H9 (cell line): ENCODE measurements at regions not wholly inside any gene's neighbourhood (a gene's known extent, or its start where the extent isn't known, plus 50 kb on each side); places are given as distances from the start of the nearest gene placed in this dataset.

Source experiments
- DNase-seq: peaks from one replicate; pipeline ENCODE4 v3.0.0-alpha.2; 2017
- H2AFZ ChIP-seq: one replicate; pipeline ENCODE4 v1.6.1; 2013; ENCODE audit warnings: mild to moderate bottlenecking, low read length, control low read depth, moderate library complexity
- H2AK5ac ChIP-seq: 2 replicates; pipeline ENCODE4 v1.6.1; 2013; ENCODE audit warnings: low read length, control low read depth, mixed read lengths; ENCODE audit not compliant: insufficient read length
- H2BK120ac ChIP-seq: one replicate; pipeline ENCODE4 v1.6.1; 2013; ENCODE audit warnings: low read depth, mild to moderate bottlenecking, low read length, control low read depth, inconsistent platforms; ENCODE audit not compliant: poor library complexity, severe bottlenecking
- H2BK12ac ChIP-seq: 2 replicates; pipeline ENCODE4 v1.6.1; 2013; ENCODE audit warnings: low read length, control low read depth, mixed read lengths, low read depth; ENCODE audit not compliant: insufficient read length
- H2BK15ac ChIP-seq: 2 replicates; pipeline ENCODE4 v1.6.1; 2013; ENCODE audit warnings: low read depth, low read length, control low read depth
- H2BK20ac ChIP-seq: one replicate; pipeline ENCODE4 v1.6.1; 2013; ENCODE audit warnings: low read depth, mild to moderate bottlenecking, low read length, control low read depth, inconsistent platforms; ENCODE audit not compliant: poor library complexity, severe bottlenecking
- H2BK5ac ChIP-seq: 2 replicates; pipeline ENCODE4 v1.6.1; 2013; ENCODE audit warnings: low read length, control low read depth, mixed read lengths; ENCODE audit not compliant: insufficient read length
- H3K14ac ChIP-seq: 2 replicates; pipeline ENCODE4 v1.6.1; 2013; ENCODE audit warnings: low read length, control low read depth; ENCODE audit not compliant: insufficient read depth
- H3K18ac ChIP-seq: 2 replicates; pipeline ENCODE4 v1.6.1; 2013; ENCODE audit warnings: low read depth, mild to moderate bottlenecking, mixed read lengths, low read length, control low read depth; ENCODE audit not compliant: insufficient read length
- H3K23ac ChIP-seq: 2 replicates; pipeline ENCODE4 v1.6.1; 2013; ENCODE audit warnings: low read length, control low read depth, mixed read lengths, low read depth; ENCODE audit not compliant: insufficient read length
- H3K23me2 ChIP-seq: 2 replicates; pipeline ENCODE4 v1.6.1; 2013; ENCODE audit warnings: low read depth, mild to moderate bottlenecking, mixed read lengths, low read length, control low read depth; ENCODE audit not compliant: insufficient read length, poor library complexity, severe bottlenecking
- H3K27ac ChIP-seq: 2 replicates; pipeline ENCODE4 v1.5.1; 2013; ENCODE audit warnings: low read length, control low read depth, mixed read lengths, low read depth; ENCODE audit not compliant: insufficient read length
- H3K27me3 ChIP-seq: 2 replicates; pipeline ENCODE4 v1.6.1; 2013; ENCODE audit warnings: low read length, control low read depth, inconsistent platforms; ENCODE audit not compliant: insufficient read depth
- H3K4ac ChIP-seq: 2 replicates; pipeline ENCODE4 v1.6.1; 2013; ENCODE audit warnings: low read depth, mild to moderate bottlenecking, control low read depth, inconsistent platforms, low read length, moderate library complexity
- H3K4me1 ChIP-seq: 2 replicates; pipeline ENCODE4 v1.6.1; 2013; ENCODE audit warnings: low read length, control low read depth, inconsistent platforms; ENCODE audit not compliant: insufficient read depth
- H3K4me2 ChIP-seq: 2 replicates; pipeline ENCODE4 v1.6.1; 2013; ENCODE audit warnings: low read length, control low read depth, mixed read lengths; ENCODE audit not compliant: insufficient read length, insufficient read depth
- H3K56ac ChIP-seq: 2 replicates; pipeline ENCODE4 v1.6.1; 2013; ENCODE audit warnings: low read depth, mild to moderate bottlenecking, mixed read lengths, low read length, control low read depth; ENCODE audit not compliant: insufficient read length
- H3K79me1 ChIP-seq: 2 replicates; pipeline ENCODE4 v1.6.1; 2013; ENCODE audit warnings: low read depth, mild to moderate bottlenecking, moderate library complexity, low read length, control low read depth, inconsistent platforms; ENCODE audit not compliant: insufficient read depth, poor library complexity, severe bottlenecking
- H3K79me2 ChIP-seq: 2 replicates; pipeline ENCODE4 v1.6.1; 2013; ENCODE audit warnings: low read length, control low read depth, inconsistent platforms; ENCODE audit not compliant: insufficient read depth
- H3K9ac ChIP-seq: 2 replicates; pipeline ENCODE4 v1.6.1; 2013; ENCODE audit warnings: low read length, control low read depth, mixed read lengths; ENCODE audit not compliant: insufficient read length; ENCODE audit errors: extremely low read depth
- H3K9me3 ChIP-seq: one replicate; pipeline ENCODE4 v1.6.1; 2013; ENCODE audit warnings: low read depth, low read length, inconsistent platforms; ENCODE audit not compliant: control insufficient read depth
- H3T11ph ChIP-seq: one replicate; pipeline ENCODE4 v1.6.1; 2013; ENCODE audit warnings: mild to moderate bottlenecking, low read length, control low read depth, inconsistent platforms
- H4K20me1 ChIP-seq: one replicate; pipeline ENCODE4 v1.6.1; 2013; ENCODE audit not compliant: control insufficient read depth, insufficient read length, insufficient read depth
- H4K5ac ChIP-seq: 2 replicates; pipeline ENCODE4 v1.6.1; 2013; ENCODE audit warnings: low read depth, mild to moderate bottlenecking, mixed read lengths, low read length, control low read depth; ENCODE audit not compliant: insufficient read length
- H4K8ac ChIP-seq: replicated peaks from 2 replicates; pipeline ENCODE4 v1.6.1; 2013; ENCODE audit warnings: low read length, control low read depth, mixed read lengths, low read depth; ENCODE audit not compliant: insufficient read length
- H4K91ac ChIP-seq: 2 replicates; pipeline ENCODE4 v1.6.1; 2013; ENCODE audit warnings: low read depth, mild to moderate bottlenecking, moderate library complexity, mixed read lengths, low read length, control low read depth; ENCODE audit not compliant: insufficient read length
- H3K27ac Mint-ChIP-seq, 3 experiments: 2 replicates in 2 of 3; 3 replicates in 1 of 3; pipeline ENCODE4 v1.8.0; 2020 to 2021; ENCODE audit warnings: mixed read lengths in 3 of 3, mild to moderate bottlenecking in 1 of 3, moderate library complexity in 1 of 3
- H3K27me3 Mint-ChIP-seq: 2 replicates; pipeline ENCODE4 v1.8.0; 2021; ENCODE audit warnings: low read depth, mild to moderate bottlenecking, moderate library complexity, mixed read lengths
- H3K36me3 Mint-ChIP-seq, 3 experiments: 2 replicates in 2 of 3; 3 replicates in 1 of 3; pipeline ENCODE4 v1.8.0; 2020 to 2021; ENCODE audit warnings: low read depth in 3 of 3, mixed read lengths in 3 of 3; ENCODE audit not compliant: insufficient read depth in 1 of 3
- H3K4me1 Mint-ChIP-seq, 2 experiments: 2 replicates each; pipeline ENCODE4 v1.8.0; 2020; ENCODE audit warnings: mixed read lengths in 2 of 2
- H3K4me3 Mint-ChIP-seq, 2 experiments: 2 replicates in 1 of 2; 3 replicates in 1 of 2; pipeline ENCODE4 v1.8.0; 2020 to 2021; ENCODE audit warnings: mild to moderate bottlenecking in 2 of 2, mixed read lengths in 2 of 2, moderate library complexity in 1 of 2
- H3K9me3 Mint-ChIP-seq, 2 experiments: 2 replicates in 1 of 2; 3 replicates in 1 of 2; pipeline ENCODE4 v1.8.0; 2020; ENCODE audit warnings: mild to moderate bottlenecking in 2 of 2, mixed read lengths in 2 of 2, moderate library complexity in 1 of 2
- WGBS: extraction: QIAGEN DNeasy Blood & Tissue Kit; methylation state at CpG from one replicate; pipeline ENCODE4 v1.1.7; 2013; ENCODE audit warnings: missing lambda C conversion rate, low lambda C conversion rate, mixed read lengths; ENCODE audit not compliant: insufficient read length; ENCODE audit errors: extremely low coverage; 5-methylcytosine and 5-hydroxymethylcytosine counted together
- TF ChIP-seq, protein P1 (sequence below): fragments of 200-600 bp; sonication (generic); conservative IDR thresholded peaks from 3 replicates; pipeline ENCODE4 v1.8.0; 2021; ENCODE audit warnings: antibody characterized with exemption, mild to moderate bottlenecking

DNA sequence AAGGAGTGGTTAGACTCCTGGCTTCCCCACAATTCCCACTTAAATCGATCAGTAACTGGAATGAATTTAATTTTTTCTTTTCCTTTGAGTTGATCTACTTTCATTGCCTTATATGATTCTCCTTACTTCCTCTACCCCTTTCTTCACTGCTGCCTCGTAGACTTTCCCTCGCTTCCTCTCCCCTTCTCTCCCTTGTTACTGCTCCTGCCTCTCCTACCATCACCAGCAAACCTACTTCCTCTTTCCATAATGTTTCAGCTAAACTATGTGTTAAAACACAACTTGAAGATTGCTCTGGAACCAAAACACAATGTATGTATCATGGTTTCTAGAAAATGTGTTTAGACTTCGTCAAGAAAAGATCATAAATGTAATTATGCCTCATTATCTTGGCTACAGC is 132.0 kb upstream of the TET2 start:
- no peak overlapping the region for H2BK12ac ChIP-seq
- DNase-seq, result no peak
- H3K9ac ChIP-seq, result no peak overlapping the region
- peaks cover 6% of the 10 kb centered on the region for H3K27me3 Mint-ChIP-seq
- no peak overlapping the region for H2BK15ac ChIP-seq
- H3K56ac ChIP-seq, result no peak overlapping the region
- no peak overlapping the region for H4K5ac ChIP-seq
- no peak overlapping the region for H3K23ac ChIP-seq
- H3K4me1 ChIP-seq, result no peaks in the 10 kb centered on the region
- H3K4me3 Mint-ChIP-seq, result no peak overlapping the region; a peak in 1 of 5 replicates
- no peaks in the 10 kb centered on the region; a peak in 1 of 7 replicates for H3K36me3 Mint-ChIP-seq
- no peak overlapping the region for H3K4me2 ChIP-seq
- no peak overlapping the region for H3K14ac ChIP-seq
- no peak overlapping the region for H4K8ac ChIP-seq
- H3T11ph ChIP-seq, result no peak overlapping the region
- no peak overlapping the region for H3K27ac Mint-ChIP-seq
- H2AK5ac ChIP-seq, result no peak overlapping the region
- H3K4ac ChIP-seq, result no peak overlapping the region
- H3K79me2 ChIP-seq, result no peaks in the 10 kb centered on the region
- no peak overlapping the region for H4K91ac ChIP-seq
- TF ChIP-seq, protein P1, sequence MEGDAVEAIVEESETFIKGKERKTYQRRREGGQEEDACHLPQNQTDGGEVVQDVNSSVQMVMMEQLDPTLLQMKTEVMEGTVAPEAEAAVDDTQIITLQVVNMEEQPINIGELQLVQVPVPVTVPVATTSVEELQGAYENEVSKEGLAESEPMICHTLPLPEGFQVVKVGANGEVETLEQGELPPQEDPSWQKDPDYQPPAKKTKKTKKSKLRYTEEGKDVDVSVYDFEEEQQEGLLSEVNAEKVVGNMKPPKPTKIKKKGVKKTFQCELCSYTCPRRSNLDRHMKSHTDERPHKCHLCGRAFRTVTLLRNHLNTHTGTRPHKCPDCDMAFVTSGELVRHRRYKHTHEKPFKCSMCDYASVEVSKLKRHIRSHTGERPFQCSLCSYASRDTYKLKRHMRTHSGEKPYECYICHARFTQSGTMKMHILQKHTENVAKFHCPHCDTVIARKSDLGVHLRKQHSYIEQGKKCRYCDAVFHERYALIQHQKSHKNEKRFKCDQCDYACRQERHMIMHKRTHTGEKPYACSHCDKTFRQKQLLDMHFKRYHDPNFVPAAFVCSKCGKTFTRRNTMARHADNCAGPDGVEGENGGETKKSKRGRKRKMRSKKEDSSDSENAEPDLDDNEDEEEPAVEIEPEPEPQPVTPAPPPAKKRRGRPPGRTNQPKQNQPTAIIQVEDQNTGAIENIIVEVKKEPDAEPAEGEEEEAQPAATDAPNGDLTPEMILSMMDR, result no peak
- H3K79me1 ChIP-seq, result no peaks in the 10 kb centered on the region
- H2BK5ac ChIP-seq, result no peak overlapping the region
- H2AFZ ChIP-seq, result no peak overlapping the region
- no CpG with 5 or more reads among the region's 4 CpGs for WGBS
- H2BK20ac ChIP-seq, result no peak overlapping the region
- H4K20me1 ChIP-seq, result no peaks in the 10 kb centered on the region
- peaks cover 0 to 9% of the 10 kb centered on the region in 2 experiments; a peak in 3 of 5 replicates for H3K9me3 Mint-ChIP-seq
- H3K18ac ChIP-seq, result no peak overlapping the region
- no peaks in the 10 kb centered on the region for H3K4me1 Mint-ChIP-seq
- H3K27me3 ChIP-seq, result no peaks in the 10 kb centered on the region
- no peak overlapping the region for H3K27ac ChIP-seq
- H3K9me3 ChIP-seq, result no peaks in the 10 kb centered on the region
- no peak overlapping the region for H2BK120ac ChIP-seq
- H3K23me2 ChIP-seq, result no peaks in the 10 kb centered on the region
